ENCODE measurements at regions not wholly inside any gene's neighbourhood (a gene's known extent, or its start where the extent isn't known, plus 50 kb on each side); places are given as distances from the start of the nearest gene placed in this dataset.

GRCh38 chr4:171157462-171158082, 655.6 kb upstream of the GALNTL6 start:
- TF ChIP-seq POLR2AphosphoS5 (IDR thresholded peaks at IDR 0.05; ENCODE audit: low read depth) (no peak), CTCF (IDR thresholded peaks at IDR 0.05; ENCODE audit: insufficient read depth, low read length) (no peak), SPI1 (IDR thresholded peaks at IDR 0.05; ENCODE audit: borderline replicate concordance, low read depth) (no peak), GABPA (IDR thresholded peaks at IDR 0.05; ENCODE audit: low read depth) (no peak)
- TF ChIP-seq, protein P1, sequence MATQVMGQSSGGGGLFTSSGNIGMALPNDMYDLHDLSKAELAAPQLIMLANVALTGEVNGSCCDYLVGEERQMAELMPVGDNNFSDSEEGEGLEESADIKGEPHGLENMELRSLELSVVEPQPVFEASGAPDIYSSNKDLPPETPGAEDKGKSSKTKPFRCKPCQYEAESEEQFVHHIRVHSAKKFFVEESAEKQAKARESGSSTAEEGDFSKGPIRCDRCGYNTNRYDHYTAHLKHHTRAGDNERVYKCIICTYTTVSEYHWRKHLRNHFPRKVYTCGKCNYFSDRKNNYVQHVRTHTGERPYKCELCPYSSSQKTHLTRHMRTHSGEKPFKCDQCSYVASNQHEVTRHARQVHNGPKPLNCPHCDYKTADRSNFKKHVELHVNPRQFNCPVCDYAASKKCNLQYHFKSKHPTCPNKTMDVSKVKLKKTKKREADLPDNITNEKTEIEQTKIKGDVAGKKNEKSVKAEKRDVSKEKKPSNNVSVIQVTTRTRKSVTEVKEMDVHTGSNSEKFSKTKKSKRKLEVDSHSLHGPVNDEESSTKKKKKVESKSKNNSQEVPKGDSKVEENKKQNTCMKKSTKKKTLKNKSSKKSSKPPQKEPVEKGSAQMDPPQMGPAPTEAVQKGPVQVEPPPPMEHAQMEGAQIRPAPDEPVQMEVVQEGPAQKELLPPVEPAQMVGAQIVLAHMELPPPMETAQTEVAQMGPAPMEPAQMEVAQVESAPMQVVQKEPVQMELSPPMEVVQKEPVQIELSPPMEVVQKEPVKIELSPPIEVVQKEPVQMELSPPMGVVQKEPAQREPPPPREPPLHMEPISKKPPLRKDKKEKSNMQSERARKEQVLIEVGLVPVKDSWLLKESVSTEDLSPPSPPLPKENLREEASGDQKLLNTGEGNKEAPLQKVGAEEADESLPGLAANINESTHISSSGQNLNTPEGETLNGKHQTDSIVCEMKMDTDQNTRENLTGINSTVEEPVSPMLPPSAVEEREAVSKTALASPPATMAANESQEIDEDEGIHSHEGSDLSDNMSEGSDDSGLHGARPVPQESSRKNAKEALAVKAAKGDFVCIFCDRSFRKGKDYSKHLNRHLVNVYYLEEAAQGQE (IDR thresholded peaks at IDR 0.05; ENCODE audit: insufficient replicate concordance, low read depth): no peak

All from HL-60 (cell line).